ENCODE measurements at regions not wholly inside any gene's neighbourhood (a gene's known extent, or its start where the extent isn't known, plus 50 kb on each side); places are given as distances from the start of the nearest gene placed in this dataset.
"Not testable (repeated sequence)": the region's sequence is repeated elsewhere in the genome, so short reads cannot be mapped to it uniquely, and the experiment has no call there.

DNA sequence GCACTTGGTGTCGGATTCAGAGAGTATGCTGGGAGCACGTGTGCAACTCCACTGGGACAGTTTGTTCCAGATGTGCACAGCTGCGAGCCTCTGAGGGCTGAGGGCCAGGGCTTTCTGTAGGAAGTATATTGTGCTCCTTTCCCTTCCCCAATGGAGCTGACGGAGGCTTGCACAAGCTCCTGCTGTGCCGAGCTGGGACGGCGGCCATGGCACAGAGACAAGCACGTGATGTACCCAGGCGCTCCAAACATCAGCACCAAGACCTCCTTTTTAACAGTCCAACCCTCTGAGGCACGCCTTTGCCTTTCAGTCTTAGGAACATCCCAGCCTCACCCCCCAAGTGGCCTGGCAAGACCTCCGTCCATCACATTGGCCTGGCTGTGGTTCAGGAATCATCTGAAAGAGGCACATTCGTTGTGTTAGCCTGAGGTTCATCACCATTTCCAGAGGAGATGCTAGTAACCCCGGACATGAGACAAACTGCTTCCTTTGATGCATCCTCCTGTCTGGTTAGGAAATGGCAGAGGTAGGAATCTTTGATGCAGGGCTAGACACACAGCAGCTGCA lies 339.2 kb upstream of the KAZN start:
- no peak for DNase-seq (ENCODE audit: low read depth, low spot score)

DNA sequence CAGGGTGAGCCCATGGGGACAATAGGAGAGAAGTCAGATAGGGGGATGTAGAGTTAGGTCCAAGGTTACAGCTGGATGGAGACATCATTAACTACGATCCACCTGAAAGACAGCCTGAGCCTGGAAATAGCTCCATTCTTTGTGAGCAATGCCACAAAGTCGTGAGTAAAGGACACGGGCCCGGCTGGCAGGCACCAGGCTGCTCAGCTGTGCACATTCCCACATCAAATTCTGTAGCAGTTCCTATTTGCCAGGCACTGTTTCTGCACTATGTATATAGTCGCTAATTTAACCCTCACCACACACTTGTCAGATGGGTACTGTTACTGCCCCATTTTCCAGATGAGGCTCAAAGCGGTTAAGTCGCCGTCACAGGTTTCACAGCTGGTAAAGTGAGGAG lies 338.0 kb upstream of the KAZN start:
- DNase-seq (ENCODE audit: low read depth, low spot score) = no peak

DNA sequence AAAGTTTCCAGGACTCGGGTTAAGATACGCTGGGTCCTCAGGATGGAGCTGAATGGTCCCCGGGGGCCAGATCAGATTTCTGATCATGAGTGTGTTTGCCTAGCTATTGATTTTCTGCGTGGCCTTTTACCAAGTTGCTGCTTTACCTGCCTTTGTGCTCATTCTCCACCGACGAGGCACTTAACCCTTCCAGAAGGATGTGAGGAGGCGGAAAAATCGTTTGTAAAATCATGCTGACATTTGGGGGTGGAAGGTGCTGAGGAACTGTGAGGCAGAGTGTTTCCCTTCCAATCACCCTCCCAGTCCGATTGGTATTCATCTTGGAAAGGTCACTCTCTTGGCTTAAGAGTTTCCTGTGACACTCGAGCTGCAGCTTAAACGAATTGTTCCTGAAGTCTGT lies 337.1 kb upstream of the KAZN start:
- DNase-seq (ENCODE audit: low read depth, low spot score) = no peak

DNA sequence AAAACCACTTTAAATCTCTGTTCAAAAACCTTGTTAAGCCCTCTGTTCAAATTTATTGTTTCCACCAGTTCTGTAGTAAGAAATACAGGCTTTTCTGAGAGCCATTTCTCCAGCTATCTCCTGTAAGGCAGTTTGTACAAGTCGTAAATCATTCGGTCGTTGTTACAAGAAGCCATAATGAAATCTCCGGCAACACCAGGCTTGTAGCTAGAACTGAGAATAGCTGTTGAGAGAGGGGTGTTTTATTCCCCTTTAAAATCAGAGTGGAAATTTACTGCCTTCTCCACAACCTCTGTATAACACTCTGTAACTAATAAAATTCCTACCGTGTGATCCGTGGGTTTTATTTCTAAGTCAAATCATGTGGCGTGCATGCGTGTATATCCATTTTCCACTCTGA lies 335.8 kb upstream of the KAZN start:
- DNase-seq (ENCODE audit: low read depth, low spot score) = no peak

DNA sequence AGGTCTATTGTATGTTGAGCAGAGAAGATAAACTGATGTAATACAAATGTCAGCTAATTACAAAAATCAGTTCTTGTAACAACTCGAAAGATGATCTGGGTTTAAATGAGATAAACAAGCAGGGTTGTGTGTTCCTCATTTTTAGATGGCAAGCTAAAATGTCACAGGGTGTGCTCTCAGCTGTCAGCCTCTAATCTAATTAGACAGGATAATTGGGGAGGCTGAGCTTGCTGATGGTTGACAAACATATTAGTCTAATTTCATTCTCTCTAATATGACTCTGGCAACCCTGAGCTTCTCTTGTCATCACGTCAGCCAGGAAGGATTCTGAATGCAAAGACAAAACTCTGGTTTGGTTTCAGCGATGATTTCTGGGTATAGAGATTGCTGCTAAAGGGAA lies 335.3 kb upstream of the KAZN start:
- DNase-seq (ENCODE audit: low read depth, low spot score) = no peak

DNA sequence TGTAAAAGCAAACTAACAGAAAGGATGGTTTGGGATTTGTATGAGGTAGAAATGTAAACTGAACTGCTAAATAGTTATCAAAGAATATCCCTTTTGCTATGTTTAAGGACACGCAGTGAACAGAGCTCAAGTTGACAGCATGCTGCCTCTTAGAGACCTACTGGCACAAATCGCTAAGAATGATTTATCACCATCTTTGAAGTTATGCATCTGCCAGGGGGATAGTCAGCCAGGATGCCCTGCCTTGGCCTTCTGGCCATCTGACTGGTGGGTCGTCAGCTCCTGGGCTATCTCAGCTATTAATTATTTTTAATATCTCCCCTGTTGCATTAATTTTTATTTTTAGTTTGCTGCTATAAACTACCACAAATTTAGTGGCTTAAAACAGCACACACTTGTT lies 334.8 kb upstream of the KAZN start:
- no peak for DNase-seq (ENCODE audit: low read depth, low spot score)

DNA sequence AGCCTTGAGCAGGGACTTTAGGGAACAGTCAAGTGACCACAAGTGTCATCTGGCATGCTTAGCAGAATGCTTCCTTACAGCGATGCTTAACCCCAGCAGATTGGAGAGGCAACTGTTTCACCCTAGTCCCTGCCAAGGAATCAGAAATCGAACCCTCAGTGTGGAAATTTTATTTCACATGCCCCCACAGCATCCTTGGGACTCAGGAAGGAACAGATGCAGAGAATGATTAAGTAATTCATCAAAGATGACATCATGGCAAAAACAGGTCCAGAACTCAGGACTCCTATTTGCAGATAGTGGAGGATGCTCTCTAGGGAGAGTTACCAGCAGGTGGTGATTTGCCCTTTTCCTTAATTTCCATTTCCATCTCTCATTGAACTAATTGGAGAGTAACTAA lies 333.0 kb upstream of the KAZN start:
- no peak for DNase-seq (ENCODE audit: low read depth, low spot score)

DNA sequence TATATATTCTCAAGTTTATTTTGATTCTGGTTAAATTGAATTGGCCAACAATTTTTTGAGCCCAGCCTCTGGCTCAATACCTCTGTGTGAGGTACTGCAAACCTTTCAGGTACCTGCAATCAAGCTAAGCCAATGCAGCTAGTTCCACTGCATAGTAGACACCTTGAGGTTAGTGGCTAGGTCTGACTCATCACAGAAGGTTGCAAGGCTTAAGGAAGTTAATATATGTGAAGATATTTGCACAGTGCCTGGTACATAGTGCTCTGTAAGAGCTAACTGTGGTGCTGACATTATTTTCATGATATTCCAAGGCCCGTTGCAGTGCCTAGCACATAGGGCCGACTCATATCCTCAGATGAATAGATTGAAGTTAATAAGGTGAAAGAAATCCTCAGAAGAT lies 330.5 kb upstream of the KAZN start:
- no peak for DNase-seq (ENCODE audit: low read depth, low spot score)

DNA sequence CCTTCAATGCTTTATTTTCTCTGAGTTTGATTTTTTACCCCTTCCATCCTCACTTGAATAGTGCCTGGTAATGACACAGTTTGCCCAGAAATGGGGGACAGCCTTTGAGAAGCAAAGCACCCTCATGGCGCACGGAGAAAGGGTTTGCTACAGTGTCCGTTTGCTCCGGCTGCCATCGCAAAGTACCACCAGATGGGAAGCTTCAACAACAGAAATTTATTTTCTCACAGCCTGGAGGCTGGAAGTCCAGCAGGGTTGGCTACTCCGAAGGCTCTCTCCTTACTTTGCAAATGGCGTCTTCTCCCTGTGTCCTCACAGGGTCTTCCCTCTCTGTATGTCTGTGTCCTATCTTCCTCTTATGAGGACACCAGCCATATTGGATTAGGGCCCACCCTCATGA lies 327.7 kb upstream of the KAZN start:
- DNase-seq (ENCODE audit: low read depth, low spot score) = no peak

DNA sequence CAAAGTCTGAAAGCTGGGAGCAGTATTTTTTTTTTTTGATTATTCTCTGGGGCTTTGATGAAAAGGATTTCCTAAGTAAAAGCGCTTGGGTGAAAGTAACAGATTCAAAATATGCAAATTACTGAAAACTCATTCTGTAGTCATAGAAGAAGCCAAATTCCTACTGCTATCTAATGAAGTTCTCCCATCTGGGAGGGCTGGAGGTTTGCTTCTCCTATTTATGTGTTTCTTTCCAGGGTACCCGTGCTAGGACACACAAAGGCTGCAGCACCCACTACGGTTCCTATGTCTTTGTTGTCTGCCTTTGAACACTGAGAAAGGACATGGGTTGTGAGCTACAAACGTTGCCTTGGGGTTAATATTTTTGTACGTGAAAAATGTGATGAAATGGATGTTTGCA lies 324.7 kb upstream of the KAZN start:
- no peak for DNase-seq (ENCODE audit: low read depth, low spot score)

DNA sequence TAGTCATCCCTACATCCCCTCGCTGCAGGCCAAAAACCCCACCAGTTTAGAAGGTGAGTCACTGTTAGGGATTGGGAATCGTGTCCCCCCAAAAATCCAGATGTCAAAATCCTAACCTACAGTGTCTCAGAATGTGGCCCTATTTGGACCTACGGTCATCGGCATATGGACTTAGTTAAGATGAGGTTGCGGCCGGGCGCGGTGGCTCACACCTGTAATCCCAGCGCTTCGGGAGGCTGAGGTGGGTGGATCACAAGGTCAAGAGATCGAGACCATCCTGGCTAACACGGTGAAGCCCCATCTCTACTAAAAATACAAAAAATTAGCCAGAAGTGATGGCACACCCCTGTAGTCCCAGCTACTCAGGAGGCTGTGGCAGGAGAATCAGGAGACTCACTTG lies 318.6 kb upstream of the KAZN start:
- not testable (repeated sequence) for DNase-seq (ENCODE audit: low read depth, low spot score)

DNA sequence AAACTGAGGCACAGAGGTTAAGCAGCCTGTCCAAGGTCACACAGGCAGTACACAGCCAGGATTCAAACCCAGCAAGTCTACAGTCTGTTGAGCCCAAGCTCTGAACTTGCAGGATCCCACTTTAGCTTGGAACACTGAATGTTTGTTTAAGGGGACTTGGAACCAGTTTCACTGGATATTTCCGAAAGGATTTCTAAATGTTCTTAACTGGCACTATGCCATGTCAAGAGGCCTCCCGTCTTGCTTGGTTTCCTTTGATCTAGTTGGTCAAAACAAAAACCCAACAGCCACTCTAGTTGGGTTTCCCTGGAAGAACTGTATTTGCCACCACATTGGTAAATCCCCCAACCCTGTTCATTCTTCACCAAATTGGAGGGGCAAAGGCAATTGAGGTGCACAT lies 317.6 kb upstream of the KAZN start:
- no peak for DNase-seq (ENCODE audit: low read depth, low spot score)

DNA sequence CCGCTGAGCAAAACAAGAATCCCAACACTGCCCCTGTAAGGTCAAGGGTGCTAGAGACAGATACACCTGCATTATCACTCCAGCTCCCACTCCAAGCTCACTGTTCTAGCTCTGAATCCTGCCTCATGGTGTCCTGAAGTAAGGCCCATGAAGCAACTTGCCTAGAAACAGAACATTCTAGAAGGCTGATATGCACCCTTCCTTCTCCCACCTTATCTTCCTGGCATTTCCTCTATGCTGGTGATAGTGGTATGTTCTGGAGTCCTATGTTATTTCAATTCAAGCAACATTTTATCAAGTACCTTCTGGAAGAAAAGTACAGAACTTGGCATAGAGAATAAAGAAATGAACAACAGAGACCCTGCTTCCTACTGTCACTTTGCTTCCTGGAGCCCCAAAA lies 317.1 kb upstream of the KAZN start:
- no peak for DNase-seq (ENCODE audit: low read depth, low spot score)

DNA sequence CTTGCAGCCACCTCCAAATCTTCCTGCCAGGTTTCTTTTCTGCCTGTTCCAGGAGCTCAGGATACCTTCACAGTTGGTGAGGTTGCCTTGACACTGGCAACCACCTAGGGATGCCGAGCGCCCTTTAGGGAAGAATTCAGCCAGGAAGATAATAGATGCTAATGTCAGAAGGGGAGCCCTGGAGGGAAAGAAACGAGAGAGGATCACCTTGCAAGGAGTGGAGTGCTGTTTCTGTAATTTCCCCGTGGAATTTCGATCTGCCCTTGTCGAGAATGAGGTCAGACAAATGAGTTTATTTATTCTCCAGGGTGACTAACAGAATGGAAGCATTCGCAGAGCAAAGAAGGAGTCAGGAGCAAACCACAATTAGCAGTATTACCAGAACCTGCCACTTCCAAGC lies 315.8 kb upstream of the KAZN start:
- DNase-seq (ENCODE audit: low read depth, low spot score) = no peak

DNA sequence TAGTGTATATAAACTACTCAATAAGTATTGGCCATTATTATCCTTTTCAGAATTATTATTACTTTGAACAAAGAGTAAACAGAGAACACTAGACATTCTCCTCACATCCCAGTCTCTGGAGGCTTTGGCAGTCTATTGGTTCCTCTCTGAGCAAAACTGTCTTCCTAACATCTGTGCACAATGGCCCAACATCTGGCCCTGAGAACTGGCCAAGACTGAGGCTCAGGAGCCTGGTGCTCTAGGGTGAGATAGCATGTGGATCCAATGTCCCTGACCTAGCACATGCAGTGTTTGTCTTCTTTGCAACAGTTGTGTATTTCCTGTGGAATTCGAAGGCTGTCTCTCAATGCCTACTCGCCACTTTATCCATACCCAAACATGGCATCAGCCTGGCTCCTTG lies 313.2 kb upstream of the KAZN start:
- DNase-seq (ENCODE audit: low read depth, low spot score) = no peak

DNA sequence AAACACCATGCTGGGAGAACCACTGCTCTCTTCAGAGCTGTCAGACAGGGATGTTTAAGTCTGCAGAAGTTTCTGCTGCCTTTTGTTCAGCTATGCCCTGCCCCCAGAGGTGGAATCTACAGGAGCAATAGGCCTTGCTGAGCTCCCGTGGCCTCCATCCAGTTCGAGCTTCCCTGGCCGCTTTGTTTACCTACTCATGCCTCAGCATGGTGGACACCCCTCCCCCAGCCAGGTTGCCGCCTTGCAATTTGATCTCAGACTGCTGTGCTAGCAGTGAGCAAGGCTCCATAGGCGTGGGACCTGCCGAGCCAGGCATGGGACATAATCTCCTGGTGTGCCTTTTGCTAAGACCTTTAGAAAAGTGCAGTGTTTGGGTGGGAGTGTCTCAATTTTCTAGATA lies 307.3 kb upstream of the KAZN start:
- not testable (repeated sequence) for DNase-seq (ENCODE audit: low read depth, low spot score)

DNA sequence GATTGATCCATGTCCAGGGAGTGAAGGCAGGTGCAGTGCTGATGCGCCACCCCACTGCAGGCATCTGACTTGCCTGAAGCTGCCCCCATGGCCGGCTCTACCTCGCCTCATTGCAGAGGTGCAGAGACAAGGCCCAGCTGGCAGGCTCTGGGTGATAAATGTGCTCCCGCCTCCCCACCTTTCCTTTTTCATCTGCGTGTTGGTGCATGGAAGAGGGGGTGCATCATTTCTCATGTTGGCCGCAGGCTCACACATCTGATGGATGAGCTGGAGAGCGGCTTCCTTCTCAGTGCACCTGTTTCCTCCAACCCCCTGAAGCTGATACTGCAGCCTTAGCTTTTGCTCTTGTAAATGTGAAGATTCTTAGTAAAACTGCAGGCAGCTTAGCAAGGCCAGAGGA lies 306.0 kb upstream of the KAZN start:
- no peak for DNase-seq (ENCODE audit: low read depth, low spot score)

DNA sequence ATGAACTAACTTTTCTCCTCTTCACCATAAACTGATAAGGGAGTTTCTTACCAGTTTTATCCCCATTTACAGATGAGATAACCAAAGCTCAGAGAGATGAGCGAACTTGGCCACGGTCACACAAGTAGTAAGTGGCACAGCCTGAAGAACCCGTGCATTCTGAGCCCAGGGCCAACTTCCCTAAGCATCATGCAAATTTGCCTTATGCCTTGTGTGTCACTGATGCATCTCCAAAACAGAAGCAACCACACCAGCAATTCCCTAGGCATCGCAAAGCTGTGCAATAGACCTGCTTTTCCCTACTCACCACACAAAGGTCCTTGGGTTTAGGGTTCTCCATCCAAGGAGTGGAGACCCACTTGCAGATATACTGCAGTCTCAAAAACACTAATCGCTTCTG lies 304.5 kb upstream of the KAZN start:
- no peak for DNase-seq (ENCODE audit: low read depth, low spot score)

DNA sequence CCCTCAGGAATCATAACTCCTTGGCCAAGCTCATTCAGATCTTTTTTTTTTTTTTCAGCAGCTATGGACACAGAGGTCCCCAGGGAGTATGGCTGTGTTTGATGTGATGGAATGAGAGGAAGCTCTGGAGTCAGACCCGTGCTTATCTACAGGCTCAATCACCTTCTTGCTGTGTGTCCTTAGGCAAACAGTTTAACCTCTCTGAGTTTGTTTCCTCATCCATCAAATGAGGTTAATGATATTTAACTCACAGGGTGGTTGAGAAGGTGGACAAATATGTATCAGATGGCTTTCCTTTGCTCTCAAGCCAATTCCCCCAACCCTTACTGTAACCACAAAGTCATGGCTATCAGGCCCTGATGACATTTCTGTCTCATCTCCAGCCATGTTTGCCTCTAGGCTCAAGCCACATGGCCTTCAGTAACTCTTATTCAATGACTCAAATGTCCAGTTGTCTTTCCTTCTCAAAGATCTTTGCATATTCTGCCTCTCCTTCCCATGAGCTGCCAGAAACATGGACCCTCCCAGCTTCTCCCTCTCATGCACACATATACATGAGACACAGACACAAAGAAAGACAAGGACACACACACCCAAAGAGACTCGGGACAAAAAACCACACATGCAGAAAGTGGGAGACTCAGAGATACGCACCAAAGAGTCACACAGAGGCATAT lies 303.5 kb upstream of the KAZN start:
- DNase-seq (ENCODE audit: low read depth, low spot score) = no peak

DNA sequence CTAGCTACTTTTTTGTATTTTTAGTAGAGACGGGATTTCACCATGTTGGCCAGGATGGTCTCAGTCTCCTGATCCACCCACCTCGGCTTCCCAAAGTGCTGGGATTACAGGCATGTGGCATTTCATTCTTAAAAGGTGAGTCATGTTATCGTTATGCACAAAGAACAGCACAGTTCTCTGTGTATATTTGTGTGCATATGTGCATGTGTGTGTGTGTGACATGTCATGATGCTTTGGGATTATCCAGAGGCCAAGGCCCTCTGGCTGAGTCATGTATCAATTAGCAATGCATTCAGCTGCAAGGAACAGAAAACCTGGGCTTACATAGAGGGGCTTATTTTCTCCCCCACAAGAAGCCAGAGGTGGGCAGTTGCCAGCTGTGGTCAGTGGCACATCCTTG lies 301.7 kb upstream of the KAZN start:
- DNase-seq (ENCODE audit: low read depth, low spot score) = no peak

DNA sequence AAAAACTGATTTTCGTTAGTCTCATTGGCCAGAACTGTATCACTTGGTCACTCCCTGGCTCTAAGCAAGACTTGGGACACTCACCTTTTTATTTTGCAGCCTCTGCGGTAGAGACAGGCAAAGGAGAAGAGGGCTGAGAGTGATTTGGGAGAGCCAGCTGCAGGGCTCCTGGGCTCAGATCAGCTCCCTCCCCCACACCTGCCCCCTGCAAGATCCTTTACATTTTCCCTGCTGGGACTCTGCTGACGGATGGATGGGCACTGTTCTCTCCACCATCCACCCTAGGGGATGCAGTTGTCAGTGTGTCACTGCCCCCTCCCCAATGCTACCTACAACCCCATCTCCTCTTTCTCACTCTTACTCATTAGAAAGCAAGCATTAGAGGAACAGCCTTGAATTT lies 301.1 kb upstream of the KAZN start:
- DNase-seq (ENCODE audit: low read depth, low spot score) = no peak

DNA sequence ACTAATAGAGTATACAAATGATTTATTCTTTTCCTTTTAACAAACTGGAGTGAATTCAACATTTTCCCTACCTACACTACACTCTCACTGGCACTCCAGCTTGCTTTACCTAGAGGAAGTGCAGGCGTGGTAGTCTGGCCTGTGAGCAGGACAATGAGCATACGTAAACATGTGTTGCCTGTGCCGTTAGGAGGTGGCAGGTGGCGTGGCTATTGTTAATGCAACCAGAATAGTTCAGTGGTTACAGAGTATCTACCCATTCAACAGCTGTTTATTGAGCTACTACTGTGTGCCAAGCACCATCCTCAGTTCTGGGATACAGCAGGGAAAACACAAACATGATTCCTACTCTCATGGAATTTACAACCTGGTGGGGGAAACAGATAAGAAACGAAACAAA lies 299.7 kb upstream of the KAZN start:
- DNase-seq (ENCODE audit: low read depth, low spot score) = no peak

DNA sequence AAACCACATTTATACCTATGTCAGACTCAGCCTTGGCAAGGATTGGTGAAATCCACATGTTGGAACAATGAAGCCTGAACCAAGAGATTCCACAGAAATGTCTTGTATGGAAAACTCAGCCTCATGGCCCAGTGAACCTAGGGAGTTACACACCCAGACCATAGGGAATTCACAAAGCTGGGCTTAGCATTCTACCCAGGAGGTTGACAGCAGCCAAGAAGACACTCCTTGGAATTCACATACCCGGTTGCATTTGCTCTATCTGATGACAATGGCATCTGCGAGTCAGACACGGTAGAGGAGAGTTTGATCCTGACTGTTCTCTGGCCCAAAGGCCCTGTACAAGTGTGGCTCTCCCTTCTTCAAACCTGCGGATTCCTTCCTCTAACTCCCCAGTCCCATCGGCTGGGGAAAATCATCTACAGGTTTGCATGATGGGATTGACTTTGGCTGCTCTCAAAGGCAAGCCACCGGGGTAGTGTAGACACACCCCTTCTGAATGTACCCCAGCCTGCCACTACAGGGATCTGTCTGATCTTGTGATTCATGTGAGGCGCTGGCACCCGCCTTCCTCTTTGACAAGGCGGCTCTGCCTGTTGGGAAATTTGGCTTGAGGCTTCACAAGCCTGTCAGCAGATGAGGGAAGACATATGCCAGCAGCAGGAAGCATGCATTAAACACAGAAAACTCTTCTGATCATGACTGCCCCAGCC lies 297.3 kb upstream of the KAZN start:
- DNase-seq (ENCODE audit: low read depth, low spot score) = no peak

DNA sequence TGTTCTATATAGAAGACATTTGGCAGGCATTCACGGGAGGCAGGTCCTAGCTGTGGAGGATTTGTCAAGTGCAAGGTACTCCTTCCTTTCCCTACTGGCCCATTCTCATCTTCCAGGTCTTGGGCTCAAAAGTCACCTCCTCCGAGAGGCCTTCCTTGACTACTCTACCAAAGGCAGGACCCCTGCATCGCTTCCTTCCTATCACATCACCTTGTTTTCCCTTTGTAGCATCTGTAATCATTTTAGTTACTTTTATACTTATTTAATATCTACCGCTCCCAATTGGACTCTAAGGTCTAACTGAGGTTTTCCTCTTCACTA lies 296.8 kb upstream of the KAZN start:
- no peak for DNase-seq (ENCODE audit: low read depth, low spot score)
